ENCODE measurements at regions not wholly inside any gene's neighbourhood (a gene's known extent, or its start where the extent isn't known, plus 50 kb on each side); places are given as distances from the start of the nearest gene placed in this dataset.
"Not testable (repeated sequence)": the region's sequence is repeated elsewhere in the genome, so short reads cannot be mapped to it uniquely, and the experiment has no call there.

DNA sequence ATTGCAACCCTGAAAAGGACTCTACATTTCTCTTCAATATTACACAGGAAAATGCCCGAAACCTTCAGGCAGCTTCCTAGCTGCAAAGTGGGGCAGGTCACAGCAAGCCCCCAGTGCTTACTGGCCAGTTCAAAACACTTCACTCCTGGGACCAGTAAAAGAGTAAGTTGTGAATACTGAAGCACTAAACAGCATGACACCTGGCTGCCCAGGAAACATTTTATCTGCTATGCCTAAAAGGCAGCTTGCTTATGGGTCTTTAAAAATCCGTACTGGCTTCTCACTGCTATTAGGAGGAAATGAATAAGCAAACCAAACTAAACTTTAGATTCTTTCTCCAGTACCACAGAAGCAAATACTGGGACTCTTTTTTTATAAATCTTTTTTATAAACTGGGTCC lies 457.9 kb upstream of the ALCAM start:
- no peak for DNase-seq

DNA sequence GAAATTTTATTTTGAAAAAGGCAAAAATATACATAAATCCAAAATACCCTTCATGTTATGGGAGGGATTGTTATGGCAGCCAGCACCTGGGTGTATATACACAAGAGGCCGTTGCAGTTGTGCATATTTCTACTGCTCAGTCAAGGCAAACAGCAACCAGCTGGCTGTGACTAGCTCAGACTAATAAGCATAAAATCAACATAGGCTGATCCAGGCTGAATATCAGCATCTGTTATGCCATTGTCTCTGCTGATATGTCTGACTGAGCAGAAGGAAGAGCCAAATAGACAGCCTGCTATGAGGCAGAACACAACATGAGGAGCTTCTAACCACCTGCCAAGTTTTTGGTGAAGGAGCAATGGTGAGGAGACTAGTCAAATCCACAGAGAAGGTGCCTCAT lies 457.5 kb upstream of the ALCAM start:
- DNase-seq = no peak

DNA sequence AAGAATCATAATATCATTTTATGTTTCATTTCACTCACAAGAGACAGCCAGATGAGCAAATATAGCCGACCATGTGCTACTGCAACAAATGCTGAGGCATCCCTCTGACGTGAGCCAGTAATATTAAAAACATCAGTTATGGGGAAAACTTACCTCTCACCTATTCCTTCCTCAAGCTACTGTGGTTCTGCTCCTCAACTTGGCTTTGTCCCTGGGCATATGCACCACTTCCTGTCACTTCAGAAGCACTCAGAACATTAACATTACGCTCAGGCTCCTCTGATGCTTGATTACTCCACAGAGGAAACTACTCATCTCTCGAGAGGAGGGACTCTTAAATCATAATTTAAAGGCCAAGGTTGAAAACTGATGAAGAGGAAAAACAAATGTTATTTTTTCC lies 457.0 kb upstream of the ALCAM start:
- no peak for DNase-seq

DNA sequence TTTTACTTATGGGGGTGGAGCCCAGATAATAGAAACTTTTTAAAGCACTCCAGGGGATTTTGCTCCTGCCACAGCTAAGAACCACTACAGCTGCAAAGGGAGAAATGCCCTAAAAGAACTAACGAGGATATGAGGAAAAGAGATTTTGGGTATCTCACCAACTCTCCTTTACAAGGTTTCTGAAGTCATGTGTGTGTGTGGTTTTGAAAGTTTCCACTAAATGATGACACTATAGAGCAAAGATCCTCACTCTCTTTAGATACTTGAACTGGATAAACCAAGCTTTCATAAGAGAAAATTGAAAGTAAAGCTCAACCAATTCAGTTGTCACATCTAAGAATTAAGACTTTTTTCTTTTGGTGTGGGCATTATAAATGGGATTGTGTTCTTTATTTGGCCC lies 455.3 kb upstream of the ALCAM start:
- DNase-seq = no peak

DNA sequence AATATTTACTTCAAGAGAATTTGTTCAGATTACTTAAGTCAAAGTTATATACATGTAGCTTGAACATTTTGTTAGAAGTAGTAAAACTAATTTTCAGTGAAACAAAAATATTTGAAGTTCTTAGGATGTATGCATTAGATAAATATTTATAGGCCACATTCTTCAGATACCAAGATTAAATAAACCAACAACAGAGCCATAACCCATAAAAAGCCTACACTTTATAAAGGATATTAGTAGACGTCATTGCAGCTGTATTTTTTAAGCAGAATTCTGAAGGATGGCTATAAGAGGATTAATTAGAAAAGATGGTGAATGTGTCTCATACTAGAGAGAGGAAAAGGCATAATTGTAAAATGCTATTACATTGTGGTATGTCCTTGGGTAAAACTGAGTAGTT lies 449.7 kb upstream of the ALCAM start:
- DNase-seq = no peak

DNA sequence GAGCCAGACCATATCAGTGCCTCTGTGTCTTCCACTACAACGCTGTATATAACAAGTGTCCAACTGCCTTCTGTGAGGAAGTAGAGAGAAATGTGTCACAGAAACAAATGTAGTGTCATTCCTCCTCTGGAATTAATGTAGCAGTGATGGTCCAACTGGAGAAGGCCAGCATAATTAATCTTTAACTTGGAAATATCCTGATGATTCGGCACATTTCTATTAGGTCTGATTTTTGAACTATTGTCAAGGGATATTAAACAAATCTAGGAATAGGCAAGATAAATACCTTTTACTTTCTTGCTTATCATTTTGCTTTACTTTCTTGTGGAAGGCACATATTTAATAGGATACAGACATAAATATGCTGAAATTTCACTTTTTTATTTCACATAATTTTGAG lies 446.2 kb upstream of the ALCAM start:
- DNase-seq = no peak

DNA sequence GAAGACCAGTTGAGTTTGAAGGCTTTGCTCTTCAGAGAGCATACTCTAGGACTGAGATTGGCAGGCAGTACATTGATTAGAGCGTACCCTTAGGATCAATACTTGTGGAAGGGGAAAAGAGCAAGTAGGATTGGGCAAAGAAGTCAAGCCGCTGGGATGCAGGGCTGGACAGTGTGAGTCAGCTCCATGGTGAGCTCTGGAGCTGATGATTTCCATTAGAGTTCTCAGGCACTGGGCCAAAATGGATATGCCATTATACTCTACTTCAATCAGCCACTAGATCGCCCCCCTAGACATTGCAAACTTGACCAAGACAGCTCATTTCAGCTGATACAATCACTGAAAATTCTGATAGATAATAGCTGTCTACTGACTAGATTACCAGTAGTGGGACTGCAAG lies 432.7 kb upstream of the ALCAM start:
- no peak for DNase-seq

DNA sequence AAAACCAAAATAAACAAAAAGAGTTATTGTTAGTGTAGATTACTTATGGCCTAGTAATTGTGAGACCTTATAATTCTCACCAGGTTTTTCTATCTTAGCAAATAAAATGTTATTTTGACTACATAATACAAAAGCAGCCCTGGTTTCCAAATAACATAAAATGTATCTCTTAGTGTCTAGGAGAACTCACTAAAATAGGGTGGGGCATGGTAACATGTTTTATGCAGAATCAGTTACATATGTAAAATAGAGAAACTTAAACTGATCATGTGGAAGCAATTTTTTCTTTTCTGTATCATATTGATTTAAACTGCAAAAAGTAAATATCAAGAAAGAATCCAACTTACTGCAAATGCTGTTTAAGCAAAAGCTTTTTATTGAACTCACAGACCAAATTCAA lies 431.1 kb upstream of the ALCAM start:
- no peak for DNase-seq

DNA sequence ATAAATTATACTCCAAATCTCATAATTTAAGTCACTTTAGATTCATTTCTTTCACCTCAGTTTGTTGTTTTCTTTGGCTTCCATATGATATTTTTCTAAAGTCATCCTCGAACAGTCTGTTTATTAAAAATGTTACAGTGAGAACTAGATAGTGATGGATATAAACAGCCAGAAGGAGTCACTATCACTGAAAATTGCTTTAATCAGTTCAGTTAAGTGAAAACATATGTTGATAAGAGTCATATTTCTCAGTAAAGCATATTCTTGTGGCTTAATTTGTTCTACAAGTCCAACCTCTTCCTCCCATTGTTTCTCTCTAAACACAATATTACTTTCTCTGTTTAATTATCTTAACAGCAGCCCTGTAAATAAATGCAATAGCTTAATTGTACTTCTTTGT lies 427.5 kb upstream of the ALCAM start:
- no peak for DNase-seq

DNA sequence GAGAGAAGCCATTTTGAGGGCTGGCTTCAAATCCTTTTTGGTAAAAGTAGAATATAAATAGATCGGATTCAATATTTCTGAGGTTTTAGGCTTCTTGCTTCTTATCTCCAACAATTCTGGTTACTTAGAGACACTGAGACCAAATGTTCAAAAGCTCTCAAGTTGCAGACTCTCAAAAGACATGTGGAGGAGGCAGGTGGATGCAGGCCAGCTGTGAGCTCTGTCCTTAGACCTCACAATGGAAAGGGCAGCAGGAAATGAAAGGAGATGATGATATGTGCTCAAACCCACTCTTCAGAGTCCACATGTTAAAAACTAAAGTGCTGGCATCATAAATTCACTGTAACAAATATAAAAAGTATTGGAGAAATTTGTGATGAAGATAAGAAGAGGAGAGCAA lies 424.9 kb upstream of the ALCAM start:
- DNase-seq = no peak

DNA sequence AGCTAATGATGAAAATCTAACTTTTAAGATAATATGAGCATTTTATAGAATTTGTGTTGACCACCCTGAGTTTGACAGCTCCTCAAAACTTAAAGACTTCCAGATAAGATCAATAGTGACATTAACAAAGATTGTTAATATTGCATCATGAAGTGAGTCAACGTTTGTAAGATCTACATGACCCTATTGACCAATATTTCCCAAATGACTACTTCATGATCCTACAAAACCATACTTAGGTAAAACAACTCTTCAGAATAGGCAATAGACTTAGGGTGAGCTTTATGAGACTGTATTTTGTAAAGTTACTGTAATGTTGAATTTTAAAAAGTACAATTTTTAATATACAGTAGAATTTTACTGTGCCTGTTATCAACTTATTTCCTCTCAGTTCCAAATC lies 422.7 kb upstream of the ALCAM start:
- no peak for DNase-seq

DNA sequence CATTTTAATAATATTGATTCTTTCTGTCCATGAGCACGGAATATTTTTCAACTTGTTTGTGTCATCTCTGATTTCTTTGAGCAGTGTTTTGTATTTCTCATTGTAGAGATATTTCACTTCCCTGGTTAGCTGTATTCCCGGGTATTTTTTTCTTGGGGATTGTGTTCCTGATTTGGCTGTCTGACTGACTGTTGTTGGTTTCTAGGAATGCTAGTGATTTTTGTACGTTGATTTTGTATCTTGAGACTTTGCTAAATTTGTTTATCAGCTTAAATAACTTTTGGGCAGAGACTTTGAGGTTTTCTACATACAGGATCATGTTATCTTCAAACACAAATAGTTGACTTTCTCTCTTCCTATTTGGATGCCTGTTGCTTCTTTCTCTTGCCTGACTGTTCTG lies 418.8 kb upstream of the ALCAM start:
- no peak for DNase-seq

DNA sequence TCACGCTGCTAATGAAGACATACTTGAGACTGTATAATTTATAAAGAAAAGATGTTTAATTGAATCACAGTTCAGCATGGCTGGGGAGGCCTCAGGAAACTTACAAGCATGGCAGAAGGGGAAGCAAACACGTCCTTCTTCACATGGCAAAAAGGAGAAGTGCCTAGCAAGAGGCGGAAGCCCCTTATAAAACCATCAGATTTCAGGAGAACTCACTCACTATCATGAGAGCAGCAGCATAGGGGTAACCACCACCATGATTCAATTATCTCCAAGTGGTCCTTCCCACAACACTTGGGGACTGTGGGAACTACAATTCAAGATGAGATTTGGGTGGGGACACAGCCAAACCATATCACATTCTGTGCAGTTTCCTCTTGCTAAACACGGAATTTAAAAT lies 416.9 kb upstream of the ALCAM start:
- DNase-seq = not testable (repeated sequence)

DNA sequence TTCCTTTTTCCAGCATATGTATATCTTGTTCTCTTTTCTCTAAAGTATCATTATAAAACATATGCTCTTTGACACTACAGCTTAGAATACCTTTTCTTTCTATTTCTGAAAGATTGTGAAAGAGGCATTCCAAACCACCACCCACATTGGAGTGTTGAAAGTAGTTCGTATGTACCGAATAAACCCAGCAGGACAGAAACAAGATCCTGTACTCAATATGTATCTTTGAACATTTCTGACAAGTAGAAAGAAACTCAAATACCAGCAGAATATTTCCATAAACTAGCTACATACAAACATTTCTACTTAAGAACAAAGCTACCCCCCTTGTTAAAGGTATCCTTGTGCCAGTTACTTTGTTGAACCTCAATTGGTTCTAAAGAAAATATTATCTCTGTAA lies 415.3 kb upstream of the ALCAM start:
- no peak for DNase-seq

DNA sequence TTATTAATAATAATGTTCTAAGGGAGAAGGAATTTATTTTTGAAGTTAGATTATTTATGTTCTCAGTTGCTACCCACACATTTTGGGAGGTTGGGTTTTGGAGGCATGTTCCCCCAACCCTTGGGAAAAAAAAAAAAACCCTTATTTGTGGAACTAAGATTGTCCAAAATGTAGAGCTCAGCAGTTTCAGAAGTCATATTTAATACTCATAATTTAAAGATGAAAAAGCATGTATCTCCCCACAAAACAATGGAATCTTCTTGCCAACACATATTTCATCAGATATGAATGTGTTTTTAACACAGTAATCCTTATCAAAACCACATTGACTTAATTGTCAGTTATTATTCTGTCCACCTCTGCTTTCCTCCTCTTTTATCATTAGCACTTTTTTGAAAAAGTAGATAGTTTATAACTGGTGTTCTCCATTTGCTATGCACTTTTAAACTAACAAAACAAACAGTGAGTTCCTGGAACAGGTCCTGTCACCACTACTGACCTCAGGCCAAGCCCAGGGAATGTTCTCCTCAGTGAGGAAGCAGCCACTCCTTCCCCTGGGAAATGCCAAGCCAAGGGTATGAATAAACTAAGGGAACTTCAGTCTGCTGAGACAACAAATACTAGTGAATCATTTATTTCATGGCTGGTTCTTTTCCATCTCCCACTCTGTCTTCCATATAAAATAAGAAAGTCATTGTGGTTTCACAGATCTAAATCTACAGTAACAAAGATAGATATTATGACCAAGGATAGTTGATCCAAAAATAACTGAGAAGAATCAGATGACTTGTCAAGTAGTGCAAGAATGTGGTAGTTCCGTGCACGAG lies 414.4 kb upstream of the ALCAM start:
- no peak for DNase-seq

DNA sequence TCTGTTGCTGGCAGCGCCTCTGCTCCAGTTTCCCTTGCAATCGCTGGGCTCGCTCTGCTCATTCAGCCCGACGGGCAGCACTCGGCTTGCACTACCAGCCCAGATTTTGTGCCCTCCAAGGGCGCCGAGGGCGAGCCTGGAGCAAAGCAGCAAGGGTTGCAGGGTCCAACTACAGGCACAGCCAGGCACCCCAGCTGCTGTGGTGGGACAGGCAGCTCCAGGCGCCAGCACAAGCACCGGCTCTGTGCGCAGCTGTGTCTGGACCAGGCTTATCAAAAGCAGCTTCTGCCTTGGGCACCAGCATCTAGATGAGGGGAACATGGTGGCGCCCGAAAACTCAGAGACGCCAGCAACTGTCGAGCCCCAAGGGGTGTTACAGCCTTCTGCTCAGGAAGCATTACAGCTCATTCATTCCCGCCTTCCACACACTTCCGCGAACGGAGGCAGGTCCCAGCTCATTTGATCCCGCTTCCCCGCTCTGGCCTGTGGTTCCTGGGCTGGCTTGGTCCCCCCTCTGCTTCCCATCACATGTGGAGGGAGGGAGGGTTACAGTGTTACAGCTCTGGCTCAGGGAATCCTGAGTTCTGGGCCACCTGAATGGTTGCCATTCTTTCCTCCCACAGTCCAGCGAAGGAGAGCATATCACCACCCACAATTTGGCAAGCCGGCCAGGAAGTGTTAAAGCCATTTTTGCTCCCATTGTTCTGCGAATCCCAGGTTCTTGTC lies 409.9 kb upstream of the ALCAM start:
- no peak for DNase-seq

DNA sequence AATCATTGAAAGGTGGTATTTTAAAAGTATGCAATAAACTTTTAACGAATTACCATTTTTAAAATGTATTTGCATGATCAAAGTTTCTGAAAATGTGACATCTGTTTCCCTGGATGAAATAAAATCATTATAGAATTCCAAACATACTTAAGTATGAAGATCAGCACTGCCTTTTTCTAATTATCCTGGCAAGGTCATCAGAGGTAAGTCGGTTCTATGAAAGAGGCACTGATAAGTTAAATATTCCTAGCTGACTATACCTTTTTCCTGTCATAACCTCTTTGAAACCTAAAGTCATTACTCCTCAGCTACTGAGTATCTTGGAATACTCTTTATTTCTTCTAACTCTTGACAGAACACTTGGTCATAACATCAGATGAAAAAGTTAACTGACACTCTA lies 406.1 kb upstream of the ALCAM start:
- no peak for DNase-seq

DNA sequence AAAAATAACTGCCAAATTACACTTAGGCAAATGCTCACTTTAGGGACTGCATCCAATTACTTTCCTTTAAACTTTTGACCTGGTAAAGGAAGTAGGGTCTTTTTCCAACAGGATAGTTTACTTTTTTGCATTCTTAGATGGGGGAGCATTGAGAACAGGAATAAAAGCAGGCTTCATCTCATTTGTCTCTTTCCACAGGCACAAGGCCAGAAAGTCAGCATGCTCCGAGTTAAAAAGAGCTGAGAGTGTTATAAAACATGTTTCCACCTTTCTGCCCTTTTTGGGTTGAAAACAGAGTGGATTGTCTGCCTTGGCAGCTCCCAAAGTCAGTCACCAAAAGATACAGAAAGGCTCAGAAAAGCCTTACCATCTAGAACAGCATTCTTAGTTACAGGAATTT lies 404.9 kb upstream of the ALCAM start:
- no peak for DNase-seq

DNA sequence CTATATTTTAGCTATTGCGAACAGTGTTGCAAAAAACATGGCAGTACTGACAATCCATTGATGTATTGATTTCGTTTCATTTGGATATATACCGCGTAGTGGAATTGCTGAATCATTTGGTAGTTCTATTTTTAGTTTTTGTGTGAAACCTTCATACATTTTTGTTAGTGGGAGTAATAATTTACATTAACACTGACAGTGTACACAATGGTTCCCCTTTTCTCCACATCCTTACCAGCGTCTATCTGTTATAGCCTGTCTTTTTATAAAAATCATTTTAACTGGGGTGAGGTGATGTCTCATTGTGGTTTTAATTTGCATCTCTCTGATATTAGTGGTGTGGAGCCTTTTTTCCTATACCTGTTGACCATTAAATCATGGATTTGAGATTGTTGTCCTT lies 392.4 kb upstream of the ALCAM start:
- no peak for DNase-seq

DNA sequence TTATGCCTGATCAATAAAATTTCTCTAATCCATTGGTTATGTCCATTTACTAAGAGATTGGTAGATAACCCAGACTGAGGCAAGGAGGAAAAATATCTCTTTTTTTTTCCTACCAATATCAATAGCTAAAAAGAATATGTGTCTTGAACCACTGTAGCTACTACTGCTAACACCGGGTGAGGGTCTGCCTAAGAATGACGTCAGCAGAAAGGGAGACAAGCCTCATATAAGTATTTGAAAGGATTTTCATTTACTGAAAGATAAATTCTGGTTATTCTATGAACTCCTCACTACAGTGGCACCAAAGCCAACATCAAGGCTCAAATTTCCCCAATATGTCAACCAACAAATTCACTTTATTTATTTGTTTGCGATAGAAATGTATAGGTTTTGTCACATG lies 389.0 kb upstream of the ALCAM start:
- no peak for DNase-seq

DNA sequence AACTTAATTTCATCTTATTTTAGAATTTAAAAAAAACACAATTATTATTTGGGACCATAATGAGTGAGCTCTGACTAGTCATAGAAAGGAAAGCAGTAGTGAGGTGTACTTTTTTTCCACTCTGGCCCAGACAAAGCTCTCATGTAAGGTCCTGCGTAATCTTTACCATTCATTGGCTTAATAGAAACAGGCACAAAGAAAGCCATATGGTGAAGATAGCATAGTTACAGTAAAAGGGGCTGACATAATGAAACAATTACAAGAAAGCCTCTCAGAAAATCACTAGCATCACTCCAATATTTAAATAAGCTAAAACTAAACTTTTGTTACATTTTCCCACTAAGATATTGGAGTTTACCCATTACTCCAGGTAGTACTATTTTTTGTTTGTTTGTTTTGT lies 384.6 kb upstream of the ALCAM start:
- no peak for DNase-seq

DNA sequence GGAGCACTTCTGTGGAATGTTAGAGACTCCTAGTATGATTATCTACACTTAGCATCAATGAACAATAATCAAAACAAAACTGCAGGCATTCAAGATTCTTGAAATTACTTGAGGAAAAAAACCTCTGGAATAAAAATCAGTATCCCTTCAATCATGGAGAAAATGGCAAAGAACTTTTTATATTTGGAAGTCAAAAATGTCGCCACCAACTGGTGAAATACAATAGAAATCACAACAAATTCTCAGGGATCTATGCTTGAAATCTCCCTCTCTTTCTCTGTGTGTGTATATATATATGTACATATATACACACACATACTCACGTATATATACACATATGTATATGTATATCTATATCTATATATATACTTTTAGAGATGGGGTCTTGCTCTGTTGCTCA lies 378.9 kb upstream of the ALCAM start:
- no peak for DNase-seq

DNA sequence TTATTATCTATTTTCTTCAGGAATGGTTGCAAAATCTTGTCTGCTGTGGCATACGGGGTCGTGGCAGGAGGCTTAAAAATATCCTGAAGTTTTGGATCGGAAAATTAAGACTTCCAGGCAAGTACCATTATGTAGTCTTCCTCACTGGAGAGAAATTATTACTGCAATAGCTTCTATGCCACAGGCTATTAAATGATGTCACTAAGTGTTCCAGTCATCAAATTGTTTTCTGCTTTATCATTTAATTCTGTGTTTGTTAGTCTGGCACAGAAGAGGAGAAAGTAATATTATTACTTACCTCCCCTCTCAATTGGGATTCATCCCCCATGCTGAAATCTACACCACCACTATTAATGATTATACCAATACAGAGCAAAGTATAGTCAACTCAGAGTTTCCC lies 378.2 kb upstream of the ALCAM start:
- DNase-seq = no peak

DNA sequence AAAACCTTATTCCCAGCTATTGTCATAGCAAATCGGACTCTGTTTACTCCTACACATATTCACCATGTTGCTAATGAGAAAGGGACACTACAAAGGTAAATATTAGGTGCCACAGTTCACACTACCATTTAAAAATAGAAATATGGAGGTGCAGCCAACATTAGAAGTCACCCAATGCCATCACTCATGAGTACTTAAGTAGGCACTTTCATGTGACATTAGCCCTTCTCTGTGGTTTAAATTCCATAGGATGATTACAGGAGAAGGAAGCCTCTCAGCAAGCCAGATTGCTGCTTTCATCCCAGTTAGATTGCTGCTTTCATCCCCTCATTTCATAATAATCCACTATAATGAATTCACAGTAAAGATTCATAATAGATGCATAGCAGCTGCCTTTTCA lies 376.8 kb upstream of the ALCAM start:
- DNase-seq = no peak

DNA sequence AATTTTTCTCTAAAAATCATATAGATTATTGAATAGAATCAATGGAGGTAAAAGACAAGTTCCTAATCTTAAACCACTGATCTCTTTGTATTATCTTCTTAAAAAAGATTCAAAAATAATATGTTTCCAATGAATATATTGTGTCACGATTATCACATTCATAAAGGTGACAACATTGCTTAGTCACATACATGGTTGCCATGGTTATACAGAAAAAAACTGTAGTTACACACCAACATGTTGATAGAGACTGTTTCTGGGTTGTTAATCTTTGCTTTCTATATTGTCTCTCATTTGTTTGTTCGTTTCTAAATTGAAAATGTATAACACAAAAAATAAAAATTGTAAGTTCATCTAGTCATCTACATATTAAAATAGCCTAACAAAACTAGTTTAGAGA lies 376.0 kb upstream of the ALCAM start:
- no peak for DNase-seq
